HepG2 (cell line): ENCODE measurements at regions not wholly inside any gene's neighbourhood (a gene's known extent, or its start where the extent isn't known, plus 50 kb on each side); places are given as distances from the start of the nearest gene placed in this dataset.
A peak's percentile ranks its signal among the peaks of the same experiment; 100 is the strongest.

Source experiments
- ATAC-seq: fragments of 200-7000 bp; cut with Tn5 transposase; 3 replicates; pipeline ENCODE4 v1.9.1; 2020; ENCODE audit warnings: mild to moderate bottlenecking, moderate library complexity
- BruUV-seq: library from RNA; stranded (reverse); fragments of 400-500 nt; replicated peaks from 2 replicates; lab custom pipeline; 2021; lab: Mats Ljungman, UMichigan
- CTCF ChIA-PET: fragments of 300-600 bp; formaldehyde crosslinking; extraction: SDS; loops from one replicate; lab custom pipeline; 2021; ENCODE audit warnings: low total read pairs, inconsistent platforms, low intra/inter-chr PET ratio; lab: Yijun Ruan, JAX
- POLR2A ChIA-PET: fragments of 350-600 bp; sonication (Branson Sonifier 250); formaldehyde crosslinking; loops from one replicate; lab custom pipeline; 2020; ENCODE audit warnings: antibody characterized with exemption, inconsistent platforms; lab: Yijun Ruan, JAX
- DNase-seq: peaks from one replicate; pipeline ENCODE4 v3.0.0-alpha.2; 2015; ENCODE audit warnings: low spot score
- FAIRE-seq: peaks from 3 replicates; lab custom pipeline; 2011; peaks lifted over from hg19 to GRCh38; lab: Jason Lieb, UNC
- H2AFZ ChIP-seq: one replicate; pipeline ENCODE4 v1.6.1; 2011; ENCODE audit warnings: low read length, inconsistent platforms
- H3K27ac ChIP-seq: fragments of 300-600 bp; 3 replicates; pipeline ENCODE4 v1.8.0; 2011; ENCODE audit warnings: mixed run types, mild to moderate bottlenecking, mixed read lengths, low read length, inconsistent platforms; ENCODE audit not compliant: insufficient read depth; ENCODE audit errors: extremely low read length
- H3K27me3 ChIP-seq, 2 experiments: fragments of 200-600 bp in 1 of 2; 2 replicates in 1 of 2; 3 replicates in 1 of 2; pipeline versions ENCODE4 v1.6.0 to v1.8.0; 2011; ENCODE audit warnings: low read length in 2 of 2, mild to moderate bottlenecking in 2 of 2, moderate library complexity in 2 of 2, inconsistent platforms in 1 of 2; ENCODE audit not compliant: insufficient read depth in 2 of 2, control insufficient read depth in 1 of 2
- H3K36me3 ChIP-seq, 2 experiments: fragments of 200-600 bp in 1 of 2; replicated peaks in 1 of 2; 2 replicates in 1 of 2; 3 replicates in 1 of 2; pipeline versions ENCODE4 v1.5.1 to v1.8.0; 2011; ENCODE audit warnings: low read length in 2 of 2, inconsistent platforms in 1 of 2; ENCODE audit not compliant: insufficient read depth in 2 of 2, control insufficient read depth in 1 of 2
- H3K4me1 ChIP-seq: 2 replicates; pipeline ENCODE4 v1.5.1; 2012; ENCODE audit warnings: low read length, inconsistent platforms; ENCODE audit not compliant: insufficient read depth
- H3K4me2 ChIP-seq: 2 replicates; pipeline ENCODE4 v1.6.0; 2011; ENCODE audit warnings: low read depth, low read length, inconsistent platforms
- H3K4me3 ChIP-seq, 3 experiments: fragments of 200-600 bp in 1 of 3; sonication (generic), shearing (Covaris generic) in 1 of 3; replicated peaks in 1 of 3; 2 replicates each; pipeline ENCODE4 v1.5.1; 2011 to 2016; ENCODE audit warnings: low read length in 3 of 3, inconsistent platforms in 2 of 3, low read depth in 2 of 3, mild to moderate bottlenecking in 2 of 3, control low read depth in 1 of 3, mixed read lengths in 1 of 3; ENCODE audit not compliant: insufficient read depth in 1 of 3
- H3K79me2 ChIP-seq: one replicate; pipeline ENCODE4 v1.6.1; 2011; ENCODE audit warnings: low read length, inconsistent platforms; ENCODE audit not compliant: insufficient read depth
- H3K9ac ChIP-seq: 2 replicates; pipeline ENCODE4 v1.6.0; 2011; ENCODE audit warnings: mild to moderate bottlenecking, low read depth, low read length, inconsistent platforms; ENCODE audit not compliant: insufficient read depth
- H3K9me3 ChIP-seq: 2 replicates; pipeline ENCODE4 v1.5.1; 2012; ENCODE audit warnings: mild to moderate bottlenecking, low read length
- H4K20me1 ChIP-seq: 2 replicates; pipeline ENCODE4 v1.6.0; 2011; ENCODE audit warnings: inconsistent platforms, mild to moderate bottlenecking, low read length, moderate library complexity; ENCODE audit not compliant: insufficient read depth
- CHD4 ChIP-seq: fragments of 200-600 bp; sonication (generic); IDR thresholded peaks from 2 replicates; pipeline ENCODE4 v1.7.0; 2017; ENCODE audit warnings: mild to moderate bottlenecking, low read length, borderline replicate concordance
- STAT6 ChIP-seq: sonication (generic); formaldehyde crosslinking; IDR thresholded peaks from 2 replicates; pipeline ENCODE4 v1.4.0; 2020; ENCODE audit warnings: missing genetic modification reagents, mild to moderate bottlenecking, borderline replicate concordance
- ZFP82 ChIP-seq: sonication (generic); formaldehyde crosslinking; IDR thresholded peaks from 2 replicates; pipeline ENCODE4 v1.5.1; 2020; ENCODE audit warnings: mild to moderate bottlenecking, missing genetic modification reagents, borderline replicate concordance
- ZNF142 ChIP-seq: sonication (generic); formaldehyde crosslinking; IDR thresholded peaks from 2 replicates; pipeline ENCODE4 v1.4.0; 2020; ENCODE audit warnings: missing genetic modification reagents
- ZNF280B ChIP-seq: sonication (generic); formaldehyde crosslinking; IDR thresholded peaks from 2 replicates; pipeline ENCODE4 v1.5.0; 2020; ENCODE audit warnings: missing genetic modification reagents, mild to moderate bottlenecking, borderline replicate concordance
- ZNF589 ChIP-seq: sonication (generic); formaldehyde crosslinking; conservative IDR thresholded peaks from 2 replicates; pipeline ENCODE4 v1.8.0; 2022; ENCODE audit warnings: mild to moderate bottlenecking, moderate library complexity, missing genetic modification reagents
- WGBS: methylation state at CpG from one replicate; pipeline ENCODE4 v1.1.6; 2017; ENCODE audit warnings: low lambda C conversion rate; 5-methylcytosine and 5-hydroxymethylcytosine counted together
- in situ Hi-C: cut with HindIII; loops from 2 replicates; pipeline ENCODE4 v1.10.0; 2017; ENCODE audit warnings: low pct_unique_long_range_greater_than_20kb; ENCODE audit not compliant: extremely low pct_ligation_motif_present
- intact Hi-C: fragments of 100-400 bp; cut with micrococcal nuclease; formaldehyde crosslinking; loops from one replicate; pipeline ENCODE4 v1.10.0; 2022; ENCODE audit not compliant: unreplicated experiment

GRCh38 chr13:106683918-106684317, 116.0 kb upstream of the ARGLU1 start:
- FAIRE-seq, result no peak
- CTCF ChIA-PET, result no interaction called here
- H3K36me3 ChIP-seq, result no peaks in the 10 kb centered on the region

GRCh38 chr13:106683179-106683578, 115.2 kb upstream of the ARGLU1 start:
- ChIA-PET POLR2A (no interaction called here), CTCF (no interaction called here)
- Histone ChIP-seq H3K27me3 (no peaks in the 10 kb centered on the region), H3K4me3 (no peak overlapping the region), H3K9ac (no peak overlapping the region), H3K79me2 (no peaks in the 10 kb centered on the region), H3K36me3 (no peaks in the 10 kb centered on the region), H3K4me2 (peak overlapping the region; percentile 39; the same call in 1 of the 2 replicates), H3K9me3 (no peaks in the 10 kb centered on the region), H4K20me1 (no peaks in the 10 kb centered on the region), H2AFZ (no peak overlapping the region), H3K27ac (no peak overlapping the region), H3K4me1 (peaks cover 35% of the 10 kb centered on the region)
- FAIRE-seq, result no peak
- ATAC-seq, result peak; percentile 96
- WGBS, result 3% methylated on average over 8 of the region's 8 CpGs
- BruUV-seq, result no TSS peak
- in situ Hi-C loops, result no loop called here
- intact Hi-C loops, result no loop called here
- peak; percentile 39 for DNase-seq
- TF ChIP-seq ZNF142 (no peak), ZNF280B (CRISPR knock-in tag) (no peak)

More at GRCh38 chr13:106683918-106684317, 116.0 kb upstream of the ARGLU1 start:
- Histone ChIP-seq H3K4me3 (no peak overlapping the region), H3K4me1 (peaks cover 30% of the 10 kb centered on the region), H3K4me2 (no peak overlapping the region; the same call in 1 of the 2 replicates), H3K9me3 (no peaks in the 10 kb centered on the region), H3K27ac (no peak overlapping the region), H4K20me1 (no peaks in the 10 kb centered on the region), H3K27me3 (no peaks in the 10 kb centered on the region), H2AFZ (no peak overlapping the region), H3K79me2 (no peaks in the 10 kb centered on the region), H3K9ac (no peak overlapping the region)
- TF ChIP-seq ZFP82 (CRISPR knock-in tag), result no peak
- no peak for TF ChIP-seq ZNF589 (CRISPR knock-in tag)
- no peak for TF ChIP-seq CHD4
- no peak for TF ChIP-seq STAT6 (CRISPR knock-in tag)
- no CpG with 5 or more reads among the region's 3 CpGs for WGBS
- intact Hi-C loops (no loop called here), in situ Hi-C loops (no loop called here)
- DNase-seq, result no peak
- POLR2A ChIA-PET, result no interaction called here
- ATAC-seq, result peak; percentile 38; the same call in 1 of the 3 replicates
- BruUV-seq, result no TSS peak
